Activated naive CD4-positive, alpha-beta T cell (primary cell): ENCODE measurements at regions not wholly inside any gene's neighbourhood (a gene's known extent, or its start where the extent isn't known, plus 50 kb on each side); places are given as distances from the start of the nearest gene placed in this dataset.

ENCODE experiments used
- DNase-seq, 4 experiments: peaks; one replicate each; lab custom pipeline; 2025; lab: John Stamatoyannopoulos, UW

DNA sequence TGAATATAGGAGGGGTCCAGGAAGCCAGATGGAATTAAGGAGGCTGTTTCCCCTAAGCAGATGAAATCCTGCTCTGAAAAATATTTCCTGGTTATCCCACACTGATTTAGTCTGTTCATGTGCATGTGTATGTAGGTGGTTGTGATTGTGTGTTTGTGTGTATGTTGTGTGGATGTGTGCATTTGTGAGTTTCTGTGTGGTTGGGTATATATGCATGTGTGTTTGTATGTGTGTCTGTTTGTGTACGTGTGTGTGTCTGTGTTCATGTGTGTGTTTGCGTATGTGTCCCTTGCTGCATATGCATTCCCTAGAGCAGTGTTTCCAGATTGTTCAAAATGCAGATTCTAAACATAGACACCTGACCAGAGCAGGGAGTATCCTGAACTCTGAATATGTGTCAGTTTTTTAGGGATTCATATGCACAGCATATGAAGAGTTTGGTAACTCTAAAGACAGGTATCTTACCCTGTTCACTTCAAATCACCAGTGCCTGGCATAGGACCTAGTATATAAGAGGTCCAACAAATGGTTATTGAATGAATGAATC, 239.8 kb downstream of the MAFB start:
- DNase-seq = no peak

DNA sequence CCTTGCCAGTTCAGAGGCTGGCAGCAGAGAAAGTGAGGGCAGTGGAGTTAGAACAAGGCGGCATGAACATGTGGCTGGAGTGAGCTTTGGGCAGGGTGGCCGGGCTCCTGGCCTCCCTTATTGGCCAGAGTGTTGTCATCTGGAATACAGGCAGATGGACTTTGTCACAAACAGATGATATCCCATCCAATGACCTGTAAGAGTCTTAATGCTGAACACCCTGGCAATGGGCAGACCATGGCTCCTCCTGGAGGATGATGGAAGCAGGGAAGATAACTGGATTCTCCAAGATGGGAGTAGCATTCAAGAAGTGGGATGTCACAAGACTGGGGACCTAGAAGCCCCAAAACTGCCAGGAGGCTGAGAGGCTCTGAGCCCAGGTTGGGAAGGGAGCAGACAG, 242.1 kb downstream of the MAFB start:
- no peak for DNase-seq

- no peak for DNase-seq
Observed at GRCh38 chr20:40444516-40444915, 244.5 kb downstream of the MAFB start.

DNA sequence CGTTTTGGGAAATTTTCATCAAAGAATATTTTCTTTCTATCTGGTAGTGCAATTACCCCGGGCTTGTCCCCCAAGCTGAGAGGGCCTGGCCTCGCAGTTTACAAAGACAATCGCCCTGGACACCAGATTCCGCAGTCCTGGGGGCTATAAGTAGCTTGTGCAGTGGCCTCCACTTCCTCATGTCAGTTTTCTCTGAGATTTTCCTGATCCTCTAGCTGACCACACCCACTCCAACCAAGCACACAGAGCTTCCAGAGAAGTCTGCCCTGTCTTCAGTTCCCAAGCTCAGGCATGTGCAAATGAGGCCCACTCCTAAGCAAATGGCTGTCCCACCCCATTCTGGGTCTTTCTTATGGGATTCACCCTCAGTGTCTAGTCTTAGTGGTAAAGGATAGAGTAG, 245.3 kb downstream of the MAFB start:
- DNase-seq = no peak

DNA sequence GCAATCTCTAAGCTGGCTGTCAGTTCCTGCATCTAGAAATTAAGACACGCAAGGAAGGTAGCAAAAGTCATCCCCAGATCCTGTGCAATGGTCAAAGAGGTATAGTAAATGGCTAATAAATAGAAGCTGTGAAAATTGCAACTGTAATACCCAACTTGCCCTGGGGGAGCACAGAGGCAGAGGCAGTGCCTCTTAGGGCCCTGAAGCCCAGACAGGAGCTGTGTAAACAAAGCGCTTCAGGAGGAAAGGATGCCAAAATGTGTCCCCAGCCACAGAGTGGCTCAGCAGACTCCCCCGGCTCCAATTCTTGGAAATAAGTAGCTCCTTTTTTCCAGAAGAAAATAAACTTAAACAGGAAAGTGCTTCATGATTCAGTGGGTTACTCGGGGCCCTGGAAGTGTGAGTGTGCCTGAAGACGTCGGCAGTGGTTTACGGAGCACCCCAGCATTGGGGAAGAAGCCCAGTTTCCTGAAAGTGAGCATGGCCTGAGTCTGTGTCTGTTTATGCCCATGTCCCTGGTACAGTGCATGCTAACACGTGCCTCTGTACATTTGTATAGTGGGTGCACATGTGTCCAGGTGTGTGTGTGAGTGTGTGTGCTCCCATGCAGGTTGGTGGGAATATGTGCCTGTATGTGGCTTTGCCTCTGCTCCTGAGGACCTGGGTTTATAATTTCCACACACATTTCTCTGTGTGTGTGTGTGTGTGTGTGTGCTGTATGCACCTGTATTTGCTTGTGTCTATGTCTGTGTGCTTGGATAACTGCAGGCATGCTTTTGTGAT, 246.7 kb downstream of the MAFB start:
- DNase-seq = no peak

DNA sequence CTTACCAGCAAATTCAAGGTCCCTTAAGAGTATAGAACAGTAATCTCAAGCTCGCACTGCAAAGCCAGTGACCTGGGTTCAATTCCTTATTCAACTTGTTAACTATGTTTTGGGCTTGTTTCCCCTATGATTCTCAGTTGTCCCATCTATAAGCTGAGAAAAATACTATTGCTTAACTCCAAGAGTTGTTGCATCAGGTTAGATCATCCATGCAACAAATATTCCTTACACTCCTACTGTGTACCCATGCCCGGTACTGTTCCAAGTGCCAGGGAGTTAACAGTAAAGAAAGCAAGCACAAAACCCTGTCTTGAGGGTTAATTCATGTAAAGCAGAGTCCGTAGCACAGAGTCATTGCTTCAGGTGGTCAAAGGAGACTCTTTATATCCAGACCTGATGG, 247.3 kb downstream of the MAFB start:
- no peak for DNase-seq

GRCh38 chr20:40438161-40438830, 250.7 kb downstream of the MAFB start:
- DNase-seq = no peak

- DNase-seq = no peak
Observed at GRCh38 chr20:40436011-40436410, 253.0 kb downstream of the MAFB start.

DNA sequence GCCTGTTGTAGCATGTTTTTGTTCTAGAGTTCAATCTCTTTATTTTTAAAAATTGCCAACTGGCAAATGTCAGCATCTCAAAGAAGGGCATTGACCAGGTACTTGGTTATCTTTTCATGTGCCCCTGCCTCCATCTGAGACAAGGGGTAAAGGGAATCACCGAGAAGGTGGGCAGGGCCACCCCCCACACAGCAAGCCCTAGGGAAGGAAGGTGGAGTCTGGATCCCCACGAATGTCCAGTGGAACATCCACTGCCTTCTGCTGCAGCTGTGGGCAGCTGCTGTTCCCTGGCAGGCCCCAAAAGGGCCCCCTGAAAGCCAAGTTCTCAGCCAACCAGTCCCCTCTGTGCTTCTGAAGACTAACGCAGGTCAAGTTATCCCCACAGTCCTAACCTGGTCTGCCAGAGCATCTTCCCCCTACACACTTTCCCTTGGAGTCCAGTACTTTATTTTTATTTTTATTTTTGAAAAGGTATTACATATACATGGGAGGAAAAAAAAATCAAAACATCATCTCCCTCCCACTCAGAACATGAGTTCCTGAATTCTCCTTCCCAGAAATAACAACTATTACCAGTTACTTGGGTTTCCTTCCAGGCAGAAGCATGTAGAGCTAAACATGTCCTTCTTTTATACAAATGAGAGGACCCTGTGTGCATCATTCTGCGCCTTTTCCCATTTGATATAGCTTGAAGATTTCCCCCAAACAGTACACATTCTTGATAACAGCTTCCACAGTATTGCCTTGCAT, 253.7 kb downstream of the MAFB start:
- no peak for DNase-seq

- no peak for DNase-seq
Observed at GRCh38 chr20:40434122-40434521, 254.9 kb downstream of the MAFB start.

- DNase-seq = no peak
Observed at GRCh38 chr20:40433341-40433861, 255.6 kb downstream of the MAFB start.

DNA sequence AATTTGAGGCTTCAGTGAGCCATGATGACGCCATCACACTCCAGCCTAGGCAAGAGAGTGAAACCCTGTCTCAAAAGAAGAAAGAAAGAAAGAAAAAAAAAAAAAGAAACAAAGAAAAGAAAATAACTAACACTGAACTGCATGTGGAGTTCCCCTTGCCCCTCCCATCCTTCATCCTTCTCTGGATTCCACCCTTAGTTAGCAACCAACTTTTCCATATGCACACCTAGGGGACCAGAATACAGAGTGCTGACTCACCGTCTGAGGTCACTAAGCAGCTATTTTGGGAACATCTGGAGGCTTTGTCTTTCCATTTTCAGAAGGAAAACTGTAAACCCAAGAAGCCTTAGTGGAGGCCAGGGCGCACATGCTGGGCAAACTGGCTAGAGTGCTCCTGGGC, 257.4 kb downstream of the MAFB start:
- DNase-seq = no peak

GRCh38 chr20:40431112-40431511, 257.9 kb downstream of the MAFB start:
- DNase-seq = no peak

DNA sequence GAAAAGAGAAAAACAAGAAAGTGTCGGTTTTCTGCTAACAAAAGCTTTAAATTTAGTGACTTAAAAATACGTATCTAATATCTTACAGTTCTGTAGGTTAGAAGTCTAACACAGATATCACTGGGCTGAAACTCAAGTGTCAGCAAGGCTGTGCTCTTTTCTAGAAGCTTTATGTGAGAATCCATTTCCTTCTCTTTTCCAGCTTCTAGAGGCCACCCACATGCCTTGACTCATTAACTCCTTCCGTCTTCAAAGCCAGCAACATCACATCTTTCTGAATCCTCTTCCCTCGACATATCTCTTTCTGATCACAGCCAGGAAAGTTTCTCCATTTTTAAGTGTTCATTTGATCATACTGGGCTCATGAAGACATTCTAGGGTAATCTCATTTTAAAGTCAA, 262.0 kb downstream of the MAFB start:
- DNase-seq = no peak

DNA sequence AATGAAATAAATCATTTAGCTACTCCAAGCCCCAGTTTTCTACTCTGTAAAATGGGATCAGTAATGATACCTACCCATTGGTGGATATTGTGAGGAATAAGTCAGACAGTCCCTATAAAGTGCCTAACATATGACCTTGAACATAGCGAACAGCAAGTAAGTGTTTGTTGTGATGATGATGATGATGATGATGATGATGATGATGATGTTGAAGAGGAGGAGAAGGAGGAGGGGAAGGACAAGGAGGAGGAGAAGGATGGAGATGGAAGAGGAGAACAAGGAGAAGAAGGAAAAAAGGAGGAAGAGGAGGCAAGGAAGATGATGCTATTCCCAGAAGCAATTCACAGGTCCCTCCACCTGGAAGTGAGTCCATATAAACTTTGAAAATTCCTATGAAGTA, 264.3 kb downstream of the MAFB start:
- DNase-seq = no peak

GRCh38 chr20:40422656-40423055, 266.4 kb downstream of the MAFB start:
- DNase-seq = no peak

DNA sequence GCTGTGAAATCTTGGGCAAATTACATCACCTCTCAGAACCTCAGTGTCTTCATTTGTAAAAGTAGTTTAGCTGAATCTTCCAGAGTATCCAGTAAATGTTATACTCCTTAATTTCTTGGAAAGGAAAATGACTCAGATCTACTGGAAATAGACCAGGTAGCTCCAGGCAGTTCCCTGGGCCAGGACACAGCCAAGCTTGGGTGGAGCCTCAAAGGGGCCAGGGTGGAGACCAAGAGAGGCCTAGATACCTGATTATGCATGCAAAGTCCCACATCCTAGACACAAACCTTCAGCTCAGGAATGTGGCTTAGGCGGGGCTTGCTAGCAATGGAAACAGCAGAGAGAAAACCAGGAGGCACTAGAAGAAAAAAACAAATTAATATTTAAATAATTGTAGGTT, 272.8 kb downstream of the MAFB start:
- no peak for DNase-seq

GRCh38 chr20:40414843-40415615, 274.0 kb downstream of the MAFB start:
- DNase-seq = no peak

DNA sequence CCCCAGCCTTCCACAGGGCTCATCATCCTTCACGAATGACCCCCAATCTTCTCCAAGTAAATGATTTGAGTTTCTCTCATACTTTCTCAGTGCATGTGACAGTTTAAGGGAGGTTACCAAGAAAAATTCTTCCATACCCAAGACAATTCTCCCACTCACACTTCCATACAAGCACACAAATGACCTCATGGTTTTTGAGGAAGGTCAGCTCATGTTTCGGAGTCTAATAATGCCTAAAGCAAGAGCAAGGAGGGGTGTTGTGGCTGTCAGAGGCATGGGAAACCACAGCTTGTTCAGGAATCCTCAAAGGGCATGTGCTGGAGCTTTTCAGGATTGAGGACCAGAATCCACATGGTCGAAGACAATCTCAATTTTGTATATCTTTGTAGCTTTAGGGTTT, 279.0 kb downstream of the MAFB start:
- no peak for DNase-seq

- DNase-seq = no peak
Observed at GRCh38 chr20:40397467-40397866, 291.6 kb downstream of the MAFB start.

DNA sequence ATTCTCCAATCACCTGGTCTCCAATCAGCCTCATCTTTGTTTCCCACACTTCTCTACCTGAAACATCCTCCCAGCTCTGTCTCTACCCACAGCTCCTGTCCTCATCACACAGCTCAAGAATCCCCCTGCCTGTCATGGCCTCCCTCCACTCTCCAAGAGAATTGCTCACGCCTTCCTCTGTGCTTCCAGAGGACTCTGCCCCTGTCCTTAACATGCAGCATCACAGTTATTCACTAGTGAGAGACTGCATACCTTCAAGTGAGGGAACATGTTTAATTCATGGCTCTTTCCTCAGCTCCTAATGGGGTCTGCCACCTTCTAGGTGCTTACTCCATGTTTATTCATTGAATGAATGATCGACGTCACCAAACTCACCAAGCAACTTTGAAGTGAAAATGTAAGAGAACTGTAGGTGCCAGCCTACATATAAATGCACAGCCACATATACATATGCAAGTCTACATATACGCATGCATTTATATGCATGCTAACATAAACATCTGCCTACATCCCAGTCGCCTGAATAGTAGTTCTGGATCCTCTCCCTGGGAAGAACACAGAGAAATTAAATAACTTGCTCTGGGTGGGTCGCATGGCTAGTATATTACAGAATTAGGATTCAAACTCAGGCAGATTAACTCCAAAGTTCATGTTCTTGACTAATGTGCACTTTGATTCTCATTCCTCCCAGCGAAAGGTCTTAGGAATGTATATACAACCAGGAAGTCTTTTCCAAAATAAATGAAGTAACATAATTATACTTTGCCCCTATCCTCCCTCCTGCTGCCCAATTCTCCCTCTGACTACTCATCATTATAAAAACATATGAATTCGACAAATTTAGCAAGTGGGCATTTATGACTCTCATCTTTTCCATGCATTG, 295.6 kb downstream of the MAFB start:
- DNase-seq = no peak
